HG03354 (cell line): ENCODE measurements at regions not wholly inside any gene's neighbourhood (a gene's known extent, or its start where the extent isn't known, plus 50 kb on each side); places are given as distances from the start of the nearest gene placed in this dataset.
"Not testable (repeated sequence)": the region's sequence is repeated elsewhere in the genome, so short reads cannot be mapped to it uniquely, and the experiment has no call there.

Experiments
- ATAC-seq: cut with Tn5 transposase; IDR thresholded peaks from one replicate; pipeline ENCODE4 v1.9.1; 2021; ENCODE audit warnings: mild to moderate bottlenecking; ENCODE audit not compliant: unreplicated experiment, poor library complexity, severe bottlenecking

GRCh38 chr6:104459543-104459942, 400.2 kb downstream of the HACE1 start:
- ATAC-seq: peak; percentile 86

- no peak for ATAC-seq
These were observed 409.8 kb downstream of the HACE1 start for GRCh38 chr6:104449918-104450317.

GRCh38 chr6:104446101-104447080, 413.3 kb downstream of the HACE1 start:
- not testable (repeated sequence) for ATAC-seq

- ATAC-seq: no peak
These were observed 425.2 kb downstream of the HACE1 start for GRCh38 chr6:104434519-104434918.

GRCh38 chr6:104431096-104431495, 428.6 kb downstream of the HACE1 start:
- peak; percentile 56 for ATAC-seq

GRCh38 chr6:104428184-104428583, 431.5 kb downstream of the HACE1 start:
- ATAC-seq: no peak

GRCh38 chr6:104423691-104424090, 436.0 kb downstream of the HACE1 start:
- no peak for ATAC-seq

- no peak for ATAC-seq
These were observed 438.1 kb downstream of the HACE1 start for GRCh38 chr6:104421650-104422049.

- no peak for ATAC-seq
These were observed 440.9 kb downstream of the HACE1 start for GRCh38 chr6:104418839-104419238.

GRCh38 chr6:104418125-104418524, 441.6 kb downstream of the HACE1 start:
- ATAC-seq: no peak

GRCh38 chr6:104414723-104415122, 445.0 kb downstream of the HACE1 start:
- no peak for ATAC-seq

- no peak for ATAC-seq
These were observed 446.0 kb downstream of the HACE1 start for GRCh38 chr6:104413767-104414166.

GRCh38 chr6:104411302-104411701, 448.4 kb downstream of the HACE1 start:
- ATAC-seq: no peak

- ATAC-seq: no peak
These were observed 449.8 kb downstream of the HACE1 start for GRCh38 chr6:104409913-104410312.

- no peak for ATAC-seq
These were observed 451.8 kb downstream of the HACE1 start for GRCh38 chr6:104407957-104408356.

- no peak for ATAC-seq
These were observed 455.3 kb downstream of the HACE1 start for GRCh38 chr6:104404377-104404776.

- no peak for ATAC-seq
These were observed 457.1 kb downstream of the HACE1 start for GRCh38 chr6:104402572-104402971.

- no peak for ATAC-seq
These were observed 457.8 kb downstream of the HACE1 start for GRCh38 chr6:104401926-104402325.

- no peak for ATAC-seq
These were observed 458.9 kb downstream of the HACE1 start for GRCh38 chr6:104400844-104401243.

- ATAC-seq: no peak
These were observed 463.6 kb downstream of the HACE1 start for GRCh38 chr6:104396077-104396476.

- no peak for ATAC-seq
These were observed 477.8 kb downstream of the HACE1 start for GRCh38 chr6:104381907-104382306.
